Esophagus squamous epithelium (tissue), 4 donors: ENCODE measurements at regions not wholly inside any gene's neighbourhood (a gene's known extent, or its start where the extent isn't known, plus 50 kb on each side); places are given as distances from the start of the nearest gene placed in this dataset.

Experiments used
- POLR2A ChIP-seq, 4 donors: fragments of 450-650 bp; IDR thresholded peaks; one replicate each; pipeline ENCODE4 v1.6.1; 2017; ENCODE audit warnings: antibody characterized with exemption in 4 of 4, mild to moderate bottlenecking in 4 of 4, moderate library complexity in 3 of 4
- TF ChIP-seq, protein P1 (sequence below), 6 experiments: fragments of 450-650 bp in 4 of 6; fragments of 200-600 bp in 2 of 6; sonication (generic) in 2 of 6; IDR thresholded peaks; one replicate each; pipeline ENCODE4 v1.5.1; 2016 to 2019; ENCODE audit warnings: antibody characterized with exemption in 6 of 6, mild to moderate bottlenecking in 4 of 6, moderate library complexity in 4 of 6

DNA sequence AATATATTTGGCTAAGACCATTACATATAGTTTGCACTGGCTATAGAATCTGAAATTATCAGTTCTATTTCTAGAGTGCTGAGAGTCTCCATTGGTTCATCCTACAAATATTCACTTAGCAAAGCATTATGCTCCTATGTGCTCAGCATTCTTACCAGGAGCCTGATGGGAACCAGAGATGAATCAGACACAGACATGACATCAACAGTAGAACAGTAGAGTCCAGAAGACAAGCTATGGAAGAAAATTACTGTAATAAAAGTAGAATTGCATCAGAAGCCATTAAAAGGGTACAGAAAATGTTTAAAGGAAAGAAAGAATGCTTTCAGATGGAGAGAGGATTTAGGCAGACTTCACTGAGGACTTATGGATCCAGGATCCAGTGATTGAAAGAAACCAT is 271.7 kb upstream of the SNX7 start:
- TF ChIP-seq, protein P1, sequence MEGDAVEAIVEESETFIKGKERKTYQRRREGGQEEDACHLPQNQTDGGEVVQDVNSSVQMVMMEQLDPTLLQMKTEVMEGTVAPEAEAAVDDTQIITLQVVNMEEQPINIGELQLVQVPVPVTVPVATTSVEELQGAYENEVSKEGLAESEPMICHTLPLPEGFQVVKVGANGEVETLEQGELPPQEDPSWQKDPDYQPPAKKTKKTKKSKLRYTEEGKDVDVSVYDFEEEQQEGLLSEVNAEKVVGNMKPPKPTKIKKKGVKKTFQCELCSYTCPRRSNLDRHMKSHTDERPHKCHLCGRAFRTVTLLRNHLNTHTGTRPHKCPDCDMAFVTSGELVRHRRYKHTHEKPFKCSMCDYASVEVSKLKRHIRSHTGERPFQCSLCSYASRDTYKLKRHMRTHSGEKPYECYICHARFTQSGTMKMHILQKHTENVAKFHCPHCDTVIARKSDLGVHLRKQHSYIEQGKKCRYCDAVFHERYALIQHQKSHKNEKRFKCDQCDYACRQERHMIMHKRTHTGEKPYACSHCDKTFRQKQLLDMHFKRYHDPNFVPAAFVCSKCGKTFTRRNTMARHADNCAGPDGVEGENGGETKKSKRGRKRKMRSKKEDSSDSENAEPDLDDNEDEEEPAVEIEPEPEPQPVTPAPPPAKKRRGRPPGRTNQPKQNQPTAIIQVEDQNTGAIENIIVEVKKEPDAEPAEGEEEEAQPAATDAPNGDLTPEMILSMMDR (IDR thresholded peaks at IDR 0.05) = no peak
- no peak for TF ChIP-seq POLR2A (IDR thresholded peaks at IDR 0.05)
